HFF-Myc (cell line): ENCODE measurements at regions not wholly inside any gene's neighbourhood (a gene's known extent, or its start where the extent isn't known, plus 50 kb on each side); places are given as distances from the start of the nearest gene placed in this dataset.

Source experiments
- DNase-seq: peaks from one replicate; pipeline ENCODE4 v3.0.0-alpha.2; 2011; ENCODE audit warnings: low read depth; ENCODE audit errors: extremely low read depth
- H3K4me3 ChIP-seq: replicated peaks from 2 replicates; pipeline ENCODE4 v1.5.1; 2011; ENCODE audit warnings: low read depth, mild to moderate bottlenecking, control low read depth, low read length
- CTCF ChIP-seq: IDR thresholded peaks from 2 replicates; pipeline ENCODE4 v1.5.1; 2012; ENCODE audit warnings: mild to moderate bottlenecking, low read depth, low read length, control low read depth; ENCODE audit errors: missing control alignments

- no peak for TF ChIP-seq CTCF
- no peak for DNase-seq
- no peak overlapping the region for H3K4me3 ChIP-seq
These were observed 348.1 kb downstream of the FOXL1 start for GRCh38 chr16:86926181-86927094.

- no peak for DNase-seq
- H3K4me3 ChIP-seq, result no peak overlapping the region
- no peak for TF ChIP-seq CTCF
These were observed 349.4 kb downstream of the FOXL1 start for GRCh38 chr16:86927699-86928098.

GRCh38 chr16:86928523-86929011 is 350.2 kb downstream of the FOXL1 start:
- no peak for DNase-seq
- H3K4me3 ChIP-seq, result no peak overlapping the region
- TF ChIP-seq CTCF, result no peak

- DNase-seq, result no peak
- no peak for TF ChIP-seq CTCF
- no peak overlapping the region for H3K4me3 ChIP-seq
These were observed 350.9 kb downstream of the FOXL1 start for GRCh38 chr16:86929057-86929871.

GRCh38 chr16:86930001-86930400 is 351.7 kb downstream of the FOXL1 start:
- no peak overlapping the region for H3K4me3 ChIP-seq
- TF ChIP-seq CTCF, result no peak
- DNase-seq, result no peak

GRCh38 chr16:86930663-86931373 is 352.5 kb downstream of the FOXL1 start:
- TF ChIP-seq CTCF, result no peak
- DNase-seq, result no peak
- H3K4me3 ChIP-seq, result no peak overlapping the region
